Smooth muscle cell of the brain vasculature (primary cell): ENCODE measurements at regions not wholly inside any gene's neighbourhood (a gene's known extent, or its start where the extent isn't known, plus 50 kb on each side); places are given as distances from the start of the nearest gene placed in this dataset.
A peak's percentile ranks its signal among the peaks of the same experiment; 100 is the strongest.
"Not testable (repeated sequence)": the region's sequence is repeated elsewhere in the genome, so short reads cannot be mapped to it uniquely, and the experiment has no call there.

Experiments
- DNase-seq: peaks from one replicate; pipeline ENCODE4 v3.0.0-alpha.2; 2012; ENCODE audit warnings: low read depth, low spot score

DNA sequence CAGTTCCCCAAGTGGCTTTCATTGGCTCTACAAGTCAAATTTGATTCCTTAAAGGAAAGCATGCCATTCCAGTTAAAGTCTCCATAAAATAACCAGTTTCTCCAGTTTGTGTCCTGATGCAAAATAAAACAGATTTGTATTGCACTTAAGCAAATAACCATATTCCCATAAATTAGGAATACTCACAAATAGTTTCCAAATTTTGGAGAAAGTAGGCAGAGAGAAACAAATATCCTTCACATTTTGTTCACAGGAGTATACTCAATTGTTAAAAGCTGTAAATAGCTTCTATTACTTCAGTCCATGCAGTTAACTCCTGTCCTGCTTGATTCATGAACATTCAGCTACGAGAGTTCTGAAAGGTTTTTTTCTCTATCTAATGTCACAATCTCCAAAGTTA is 281.4 kb upstream of the RGS17 start:
- DNase-seq, result no peak

DNA sequence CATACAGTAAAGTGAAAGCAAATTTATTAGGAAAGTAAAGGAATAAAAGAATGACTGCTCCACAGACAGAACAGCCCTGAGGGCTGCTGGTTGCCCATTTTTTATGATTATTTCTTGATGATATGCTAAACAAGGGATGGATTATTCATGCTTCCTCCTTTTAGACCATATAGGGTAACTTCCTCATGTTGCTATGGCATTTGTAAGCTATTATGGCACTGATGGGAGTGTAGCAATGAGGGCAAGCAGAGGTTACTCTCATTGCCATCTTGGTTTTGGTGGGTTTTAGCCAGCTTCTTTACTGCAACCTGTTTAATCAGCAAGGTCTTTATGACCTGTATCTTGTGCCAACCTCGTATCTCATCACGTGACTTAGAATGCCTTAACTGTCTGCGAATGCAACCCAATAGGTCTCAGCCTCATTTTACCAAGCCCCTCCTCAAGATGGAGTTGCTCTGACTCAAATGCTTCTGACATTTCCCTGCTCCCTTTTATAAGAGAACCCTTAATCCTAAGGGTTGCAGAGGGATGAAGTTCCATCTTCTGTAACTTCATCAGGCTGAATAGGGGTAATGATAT is 280.1 kb upstream of the RGS17 start:
- no peak for DNase-seq

DNA sequence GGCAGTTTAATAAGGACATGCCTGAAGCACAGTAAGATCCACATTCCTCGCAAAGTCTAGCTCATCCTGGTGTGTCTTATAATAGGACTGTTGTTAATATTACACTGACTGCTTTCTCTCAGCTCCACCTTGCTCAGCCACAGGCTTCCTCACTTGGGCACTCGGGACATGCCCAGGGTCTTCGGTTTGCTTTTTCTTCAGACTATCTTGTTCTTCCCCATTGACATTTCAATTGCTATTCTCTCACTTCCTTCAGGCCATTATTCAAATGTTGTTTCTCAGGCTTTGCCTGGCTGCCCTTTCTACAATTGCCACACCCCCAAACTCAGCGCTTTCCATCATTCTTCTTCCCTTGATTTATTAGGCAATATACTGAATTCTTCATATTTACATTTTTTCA is 274.8 kb upstream of the RGS17 start:
- DNase-seq, result no peak

DNA sequence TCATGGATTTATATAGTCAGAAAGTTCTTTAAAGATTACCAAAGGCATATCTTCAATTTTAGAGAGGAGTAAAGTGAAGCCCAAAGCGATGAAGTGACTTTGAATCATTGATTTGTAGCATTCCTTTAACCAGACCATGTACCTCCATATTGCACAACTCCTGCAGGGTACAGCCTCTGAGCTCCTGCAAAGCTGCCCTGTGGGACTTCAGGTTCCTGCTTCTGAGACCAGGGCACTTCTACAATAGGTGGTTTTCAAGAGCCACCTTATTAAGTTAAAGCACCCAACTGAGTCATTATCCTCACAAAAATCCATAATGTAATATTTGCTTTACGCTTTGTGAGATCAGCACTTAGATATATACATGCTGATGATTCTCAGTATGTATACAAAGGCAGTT is 270.7 kb upstream of the RGS17 start:
- DNase-seq, result no peak

DNA sequence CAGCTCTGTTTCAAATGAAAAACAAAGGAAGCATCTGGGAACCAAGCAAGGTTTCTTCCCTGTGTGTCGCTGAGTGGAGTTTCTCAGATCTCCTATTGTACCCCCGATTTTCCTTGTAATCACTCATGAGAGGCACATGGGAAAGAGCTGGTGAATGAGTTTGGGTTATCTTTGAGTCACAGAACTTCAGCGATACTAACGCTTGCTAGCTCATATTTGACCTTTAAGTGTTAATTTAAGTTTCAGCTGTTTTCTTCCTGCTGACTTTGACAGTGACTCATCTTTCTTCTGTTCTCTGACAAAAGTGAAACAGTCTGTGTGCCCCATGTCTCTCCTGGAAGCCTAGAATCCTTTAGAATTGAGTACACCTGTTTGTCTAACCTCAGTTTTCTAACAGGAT is 261.1 kb upstream of the RGS17 start:
- DNase-seq, result no peak

GRCh38 chr6:153373869-153374268 is 242.8 kb upstream of the RGS17 start:
- DNase-seq, result no peak

- DNase-seq, result no peak
Measured at GRCh38 chr6:153368131-153368530, 237.0 kb upstream of the RGS17 start.

- DNase-seq, result no peak
Measured at GRCh38 chr6:153367021-153367420, 235.9 kb upstream of the RGS17 start.

DNA sequence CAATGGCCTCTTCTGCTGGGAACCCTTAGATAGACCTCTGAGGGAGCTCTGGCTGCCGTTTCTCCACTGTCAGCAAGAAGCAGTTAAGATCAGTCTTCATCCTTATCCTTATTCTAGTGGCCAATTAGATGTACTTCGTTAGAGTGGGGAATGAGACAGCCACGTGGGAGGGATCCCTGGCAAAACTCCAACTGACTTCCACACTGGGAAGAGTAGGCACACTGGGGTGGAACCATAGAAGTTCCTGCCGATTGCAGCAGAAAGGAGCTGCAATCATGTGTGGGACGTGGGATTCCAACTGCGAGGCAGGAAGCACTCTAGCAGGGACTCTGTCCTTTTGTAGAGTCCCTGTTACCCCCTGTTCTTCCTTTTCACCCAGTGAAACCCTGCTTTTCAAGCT is 226.3 kb upstream of the RGS17 start:
- no peak for DNase-seq

- no peak for DNase-seq
Measured at GRCh38 chr6:153340568-153340967, 209.5 kb upstream of the RGS17 start.

DNA sequence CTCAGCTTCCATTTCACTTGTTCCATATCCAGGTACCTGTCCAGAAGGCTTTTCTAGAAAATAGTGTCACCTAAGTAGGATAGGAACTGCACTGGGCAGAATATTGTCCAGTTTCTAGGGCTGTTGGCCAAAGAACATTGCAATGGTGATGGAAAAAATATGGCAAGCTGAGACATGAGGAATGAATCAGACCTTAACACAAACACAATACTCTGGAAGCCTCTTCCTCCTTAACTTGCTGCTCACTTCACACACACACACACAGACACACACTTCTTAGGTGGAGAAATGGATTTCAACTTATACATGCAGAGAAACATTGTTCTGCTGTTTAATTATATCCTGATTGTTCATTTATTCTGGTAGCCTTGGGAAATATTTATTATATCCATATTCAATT is 203.0 kb upstream of the RGS17 start:
- DNase-seq, result no peak

DNA sequence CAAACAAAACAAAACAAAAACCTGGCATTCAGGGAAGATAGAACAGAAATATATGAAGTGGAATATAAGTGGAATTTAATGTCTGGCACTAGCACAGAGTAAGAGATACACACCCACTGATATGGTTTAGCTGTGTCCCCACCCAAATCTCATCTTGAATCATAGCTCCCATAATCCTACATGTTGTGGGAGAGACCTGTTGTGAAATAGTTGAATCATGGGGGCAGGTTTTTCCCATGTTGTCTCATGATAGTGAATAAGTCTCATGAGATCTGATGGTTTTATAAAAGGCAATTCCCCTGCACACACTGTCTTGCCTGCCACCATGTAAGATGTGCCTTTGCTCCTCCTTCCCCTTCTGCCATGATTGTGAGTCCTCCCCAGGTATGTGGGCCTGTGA is 200.1 kb upstream of the RGS17 start:
- DNase-seq, result not testable (repeated sequence)

DNA sequence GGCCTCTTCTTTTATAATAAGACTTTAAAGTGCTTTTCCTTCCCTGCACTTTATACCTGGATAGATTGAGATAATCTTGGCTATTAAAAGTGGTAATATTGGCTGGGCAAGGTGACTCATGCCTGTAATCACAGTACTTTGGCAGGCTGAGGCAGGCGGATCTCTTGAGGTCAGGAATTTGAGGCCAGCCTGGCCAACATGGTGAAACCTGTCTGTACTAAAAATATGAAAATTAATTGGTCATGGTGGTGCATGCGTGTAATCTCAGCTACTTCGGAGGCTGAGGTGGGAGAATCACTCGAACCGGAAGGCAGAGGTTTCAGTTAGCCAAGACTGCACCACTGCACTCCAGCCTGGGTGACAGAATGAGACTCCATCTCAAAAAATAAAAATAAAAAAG is 197.1 kb upstream of the RGS17 start:
- no peak for DNase-seq

- no peak for DNase-seq
Measured at GRCh38 chr6:153325661-153326060, 194.6 kb upstream of the RGS17 start.

DNA sequence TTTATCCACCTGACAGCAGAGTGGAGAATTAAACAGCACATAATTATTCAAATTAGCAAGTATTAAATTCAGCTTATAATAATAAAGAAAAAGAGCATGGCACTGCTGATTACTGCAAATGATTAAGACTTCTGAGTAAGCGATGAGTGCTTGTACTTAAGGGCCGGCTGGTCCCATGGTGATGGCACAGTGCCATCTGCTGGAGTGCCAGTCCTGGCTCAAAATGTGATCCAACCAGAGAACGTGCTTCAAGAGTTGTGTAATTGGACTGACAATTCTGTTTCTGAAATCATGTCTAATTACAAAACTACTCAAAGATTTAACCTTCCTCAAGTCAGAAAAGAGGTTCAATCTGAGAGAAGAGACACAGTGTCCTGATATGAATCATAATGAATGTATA is 181.6 kb upstream of the RGS17 start:
- DNase-seq, result peak; percentile 36

GRCh38 chr6:153309651-153310050 is 178.6 kb upstream of the RGS17 start:
- no peak for DNase-seq

DNA sequence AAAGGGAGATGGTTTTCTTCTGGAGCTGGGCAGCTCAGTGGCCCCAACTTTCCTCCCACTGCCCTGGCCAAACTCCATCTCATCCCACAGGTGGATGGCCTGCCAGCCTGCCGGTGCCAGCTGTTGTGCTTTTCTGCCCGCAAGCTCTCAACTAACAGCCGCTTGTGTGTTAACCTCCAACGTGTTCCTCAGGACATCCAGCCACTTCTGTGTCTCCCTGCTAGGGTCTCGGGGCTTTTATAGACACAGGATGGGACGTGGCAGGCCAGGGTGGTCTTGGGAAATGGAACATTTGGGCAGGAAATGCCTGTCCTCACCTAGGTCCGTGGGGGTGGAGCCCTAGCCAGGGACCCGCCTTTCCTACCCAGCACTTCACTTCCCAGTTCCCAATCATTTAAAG is 171.1 kb upstream of the RGS17 start:
- no peak for DNase-seq

DNA sequence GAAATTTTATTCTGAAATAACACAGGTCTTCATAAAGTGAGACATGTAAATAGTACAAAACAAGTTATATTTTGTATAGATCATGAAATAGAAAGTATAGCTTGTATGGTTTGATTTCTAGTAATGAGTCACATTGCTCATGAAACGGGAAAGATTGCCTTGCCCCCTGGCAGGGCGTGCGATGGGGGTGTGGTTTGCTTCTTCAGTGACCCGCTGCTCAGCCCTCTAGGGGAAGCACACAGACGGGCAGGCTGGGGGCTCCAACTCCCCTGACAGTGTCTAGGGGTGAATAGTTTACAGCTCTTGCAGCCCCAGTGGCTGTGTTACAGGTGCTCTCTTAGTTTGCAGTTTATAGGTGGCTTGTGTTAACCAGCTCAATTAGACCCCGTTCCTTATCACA is 170.5 kb upstream of the RGS17 start:
- DNase-seq, result no peak

GRCh38 chr6:153282456-153282855 is 151.4 kb upstream of the RGS17 start:
- DNase-seq, result not testable (repeated sequence)

- no peak for DNase-seq
Measured at GRCh38 chr6:153275997-153276396, 144.9 kb upstream of the RGS17 start.

GRCh38 chr6:153272201-153272980 is 141.3 kb upstream of the RGS17 start:
- peak; percentile 2 for DNase-seq

DNA sequence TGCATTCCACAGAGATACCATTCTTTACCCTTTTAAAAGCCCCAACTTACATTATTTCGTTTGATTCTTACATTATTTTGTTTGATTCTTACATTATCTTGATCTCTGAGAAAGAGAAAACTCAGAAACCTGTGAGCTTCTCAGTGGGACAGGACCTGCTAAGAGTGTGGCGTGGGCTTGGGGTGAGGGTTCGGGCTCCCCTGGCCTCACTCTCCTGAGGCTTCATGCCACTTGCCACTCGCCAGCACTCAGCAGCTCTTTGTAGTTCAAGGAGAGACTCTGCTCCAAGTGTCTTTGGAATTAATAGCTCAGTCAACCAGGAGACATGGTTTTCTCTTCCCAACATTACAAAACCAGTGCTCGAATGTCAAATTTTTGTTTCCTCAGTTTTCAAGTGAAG is 132.4 kb upstream of the RGS17 start:
- DNase-seq, result no peak

GRCh38 chr6:153251326-153251725 is 120.2 kb upstream of the RGS17 start:
- no peak for DNase-seq

DNA sequence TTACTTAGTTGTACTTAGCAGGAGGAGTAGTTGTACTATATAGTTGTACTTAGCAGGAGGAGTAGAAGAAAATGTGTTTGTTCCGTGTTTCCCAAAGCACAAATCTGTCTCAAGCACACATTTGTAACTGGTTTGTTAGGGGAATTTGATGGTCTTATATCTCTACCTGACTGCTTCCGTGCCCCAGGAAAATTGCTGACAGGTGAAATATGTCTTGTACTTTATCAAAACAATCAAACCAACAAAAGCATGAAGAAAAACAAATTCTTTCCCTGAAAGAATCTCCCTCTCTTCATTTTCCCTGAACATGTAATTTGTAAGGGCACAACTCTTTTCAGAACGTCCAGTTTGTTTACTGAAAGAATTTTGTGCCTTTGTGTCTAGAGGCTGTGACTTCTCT is 106.6 kb upstream of the RGS17 start:
- DNase-seq, result no peak
